ENCODE measurements at regions not wholly inside any gene's neighbourhood (a gene's known extent, or its start where the extent isn't known, plus 50 kb on each side); places are given as distances from the start of the nearest gene placed in this dataset.

DNA sequence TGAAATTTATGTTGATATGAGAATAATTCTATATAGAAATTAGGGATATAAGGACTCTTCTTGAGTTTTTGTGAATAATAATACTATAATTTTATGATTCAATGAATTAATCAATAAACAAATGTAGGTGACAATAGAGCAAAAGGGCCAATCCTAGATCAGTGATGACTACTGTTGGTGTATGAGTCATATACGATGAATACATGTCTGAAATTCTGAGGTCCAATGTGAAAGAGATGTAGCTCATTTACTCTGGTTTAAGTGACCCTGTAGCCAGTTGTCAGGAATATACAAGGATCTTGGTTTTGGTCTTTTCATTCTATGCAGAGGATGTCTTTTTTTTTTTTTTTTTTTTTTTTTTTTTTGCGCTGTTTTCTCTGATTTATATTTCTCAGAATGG is 72.1 kb upstream of the RTL1 start:
- Histone ChIP-seq H3K27ac (ENCODE audit: low read depth in 1 of 2, low read length in 2 of 2) (no peak overlapping the region), H3K79me2 (ENCODE audit: insufficient read depth, low read length) (no peaks in the 10 kb centered on the region), H3K9me3 (replicated peaks in 1 of 2; ENCODE audit: control insufficient read depth in 1 of 2, insufficient read depth in 1 of 2, low read length in 2 of 2) (no peaks in the 10 kb centered on the region), H3K36me3 (replicated peaks in 1 of 2; ENCODE audit: control insufficient read depth in 1 of 2, insufficient read depth in 2 of 2, low read length in 2 of 2) (no peaks in the 10 kb centered on the region), H3K27me3 (ENCODE audit: control insufficient read depth in 2 of 2, insufficient read depth in 2 of 2, low read length in 2 of 2) (peaks cover 0 to 2% of the 10 kb centered on the region in 2 donors), H3K9ac (ENCODE audit: insufficient read depth, low read length, poor library complexity, severe bottlenecking) (no peak overlapping the region), H2AFZ (ENCODE audit: insufficient read depth, low read depth, low read length, poor library complexity, severe bottlenecking) (no peak overlapping the region), H3K4me1 (ENCODE audit: control insufficient read depth in 1 of 2, insufficient read depth in 2 of 2, low read length in 2 of 2) (no peaks in the 10 kb centered on the region), H3K4me3 (replicated peaks in 1 of 3; ENCODE audit: low read depth in 2 of 3, low read length in 3 of 3) (no peak overlapping the region), H3K4me2 (replicated peaks; ENCODE audit: extremely low read depth, low read length, poor library complexity, severe bottlenecking) (no peak overlapping the region), H4K20me1 (ENCODE audit: insufficient read depth, low read length) (no peaks in the 10 kb centered on the region)
- Mint-ChIP-seq H3K9me3 (no peaks in the 10 kb centered on the region), H3K4me3 (no peak overlapping the region), H3K4me1 (no peaks in the 10 kb centered on the region), H3K27me3 (ENCODE audit: low read depth in 3 of 3) (peaks cover 0 to 2% (median 0%) of the 10 kb centered on the region in 3 donors), H3K27ac (no peak overlapping the region), H3K36me3 (no peaks in the 10 kb centered on the region)
- DNase-seq, result no peak
- WGBS (ENCODE audit: insufficient coverage), result no CpG with 5 or more reads among the region's 2 CpGs
- intact Hi-C loops (cut with micrococcal nuclease), result no loop called here
- TF ChIP-seq, protein P1, sequence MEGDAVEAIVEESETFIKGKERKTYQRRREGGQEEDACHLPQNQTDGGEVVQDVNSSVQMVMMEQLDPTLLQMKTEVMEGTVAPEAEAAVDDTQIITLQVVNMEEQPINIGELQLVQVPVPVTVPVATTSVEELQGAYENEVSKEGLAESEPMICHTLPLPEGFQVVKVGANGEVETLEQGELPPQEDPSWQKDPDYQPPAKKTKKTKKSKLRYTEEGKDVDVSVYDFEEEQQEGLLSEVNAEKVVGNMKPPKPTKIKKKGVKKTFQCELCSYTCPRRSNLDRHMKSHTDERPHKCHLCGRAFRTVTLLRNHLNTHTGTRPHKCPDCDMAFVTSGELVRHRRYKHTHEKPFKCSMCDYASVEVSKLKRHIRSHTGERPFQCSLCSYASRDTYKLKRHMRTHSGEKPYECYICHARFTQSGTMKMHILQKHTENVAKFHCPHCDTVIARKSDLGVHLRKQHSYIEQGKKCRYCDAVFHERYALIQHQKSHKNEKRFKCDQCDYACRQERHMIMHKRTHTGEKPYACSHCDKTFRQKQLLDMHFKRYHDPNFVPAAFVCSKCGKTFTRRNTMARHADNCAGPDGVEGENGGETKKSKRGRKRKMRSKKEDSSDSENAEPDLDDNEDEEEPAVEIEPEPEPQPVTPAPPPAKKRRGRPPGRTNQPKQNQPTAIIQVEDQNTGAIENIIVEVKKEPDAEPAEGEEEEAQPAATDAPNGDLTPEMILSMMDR (IDR thresholded peaks at IDR 0.05), result no peak

DNA sequence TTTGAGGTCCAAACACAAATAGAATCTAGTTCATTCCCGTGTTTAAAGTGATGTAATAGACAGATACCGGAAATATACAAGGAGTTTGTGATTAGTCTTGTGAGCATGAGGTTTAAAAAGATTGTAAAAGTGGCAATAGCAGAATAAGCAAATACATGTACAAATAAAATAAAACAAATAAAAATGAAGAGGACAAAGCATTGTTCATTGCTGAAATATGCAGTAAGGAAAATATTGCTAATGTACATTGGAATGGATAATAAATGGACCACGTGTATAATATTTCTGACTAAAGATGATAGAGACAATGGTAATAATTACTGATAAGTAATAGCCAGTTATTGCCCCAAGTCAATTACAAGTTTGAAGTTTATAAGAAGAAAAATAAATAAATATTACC is 75.6 kb upstream of the RTL1 start:
- Histone ChIP-seq H3K79me2 (ENCODE audit: insufficient read depth, low read length) (no peaks in the 10 kb centered on the region), H3K9ac (ENCODE audit: insufficient read depth, low read length, poor library complexity, severe bottlenecking) (no peak overlapping the region), H3K27me3 (ENCODE audit: control insufficient read depth in 2 of 2, insufficient read depth in 2 of 2, low read length in 2 of 2) (peaks cover 0 to 2% of the 10 kb centered on the region in 2 donors), H3K36me3 (replicated peaks in 1 of 2; ENCODE audit: control insufficient read depth in 1 of 2, insufficient read depth in 2 of 2, low read length in 2 of 2) (no peaks in the 10 kb centered on the region), H3K4me2 (replicated peaks; ENCODE audit: extremely low read depth, low read length, poor library complexity, severe bottlenecking) (no peak overlapping the region), H3K27ac (ENCODE audit: low read depth in 1 of 2, low read length in 2 of 2) (no peak overlapping the region), H2AFZ (ENCODE audit: insufficient read depth, low read depth, low read length, poor library complexity, severe bottlenecking) (no peak overlapping the region), H3K9me3 (replicated peaks in 1 of 2; ENCODE audit: control insufficient read depth in 1 of 2, insufficient read depth in 1 of 2, low read length in 2 of 2) (no peaks in the 10 kb centered on the region), H3K4me3 (replicated peaks in 1 of 3; ENCODE audit: low read depth in 2 of 3, low read length in 3 of 3) (no peak overlapping the region), H4K20me1 (ENCODE audit: insufficient read depth, low read length) (no peaks in the 10 kb centered on the region), H3K4me1 (ENCODE audit: control insufficient read depth in 1 of 2, insufficient read depth in 2 of 2, low read length in 2 of 2) (no peaks in the 10 kb centered on the region)
- Mint-ChIP-seq H3K27ac (no peak overlapping the region), H3K9me3 (no peaks in the 10 kb centered on the region), H3K36me3 (no peaks in the 10 kb centered on the region), H3K4me3 (no peak overlapping the region), H3K27me3 (ENCODE audit: low read depth in 3 of 3) (peaks cover 0 to 2% (median 0%) of the 10 kb centered on the region in 3 donors), H3K4me1 (no peaks in the 10 kb centered on the region)
- TF ChIP-seq, protein P1 (IDR thresholded peaks at IDR 0.05), result no peak
- WGBS (ENCODE audit: insufficient coverage), result no CpG with 5 or more reads among the region's 3 CpGs
- DNase-seq, result no peak
- intact Hi-C loops (cut with micrococcal nuclease), result no loop called here

All from CD14-positive monocyte (primary cell).